Sigmoid colon (tissue), 6 donors: ENCODE measurements at regions not wholly inside any gene's neighbourhood (a gene's known extent, or its start where the extent isn't known, plus 50 kb on each side); places are given as distances from the start of the nearest gene placed in this dataset.

Experiments
- DNase-seq: peaks from one replicate; pipeline ENCODE4 v3.0.0-alpha.2; 2019
- H3K27ac ChIP-seq, 4 donors: fragments of 200-600 bp; sonication (generic); one replicate each; pipeline ENCODE4 v1.5.1; 2016 to 2019; ENCODE audit warnings: mild to moderate bottlenecking in 1 of 4
- H3K27me3 ChIP-seq, 3 donors: fragments of 200-600 bp; sonication (generic); one replicate each; pipeline ENCODE4 v1.5.1; 2019; ENCODE audit warnings: mild to moderate bottlenecking in 1 of 3
- H3K36me3 ChIP-seq, 4 donors: fragments of 200-600 bp; sonication (generic); one replicate each; pipeline ENCODE4 v1.5.1; 2016 to 2019
- H3K4me1 ChIP-seq, 4 donors: fragments of 200-600 bp; sonication (generic); one replicate each; pipeline ENCODE4 v1.5.1; 2017 to 2019
- H3K4me3 ChIP-seq, 4 donors: fragments of 200-600 bp; sonication (generic); one replicate each; pipeline ENCODE4 v1.5.1; 2017 to 2019; ENCODE audit warnings: mild to moderate bottlenecking in 2 of 4, moderate library complexity in 1 of 4
- H3K9me3 ChIP-seq, 4 donors: fragments of 200-600 bp in 3 of 4; sonication (generic) in 3 of 4; one replicate each; pipeline versions ENCODE4 v1.5.1 to v1.6.1; 2013 to 2019
- CTCF ChIP-seq, 4 experiments: fragments of 450-650 bp in 3 of 4; fragments of 200-600 bp in 1 of 4; IDR thresholded peaks; one replicate each; pipeline ENCODE4 v1.5.1; 2016 to 2019; ENCODE audit warnings: antibody characterized with exemption in 4 of 4, mild to moderate bottlenecking in 3 of 4, moderate library complexity in 2 of 4
- EP300 ChIP-seq, 4 donors: sonication (generic); formaldehyde crosslinking; IDR thresholded peaks; one replicate each; pipeline ENCODE4 v1.6.1; 2017; ENCODE audit warnings: antibody characterized with exemption in 4 of 4
- POLR2A ChIP-seq, 2 donors: fragments of 450-650 bp; IDR thresholded peaks; one replicate each; pipeline ENCODE4 v1.6.1; 2016; ENCODE audit warnings: antibody characterized with exemption in 2 of 2, mild to moderate bottlenecking in 2 of 2, moderate library complexity in 2 of 2
- POLR2AphosphoS5 ChIP-seq, 4 donors: sonication (generic); formaldehyde crosslinking; IDR thresholded peaks; one replicate each; pipeline ENCODE4 v1.6.1; 2017; ENCODE audit warnings: antibody characterized with exemption in 4 of 4
- WGBS, 2 donors: extraction: QIAGEN DNeasy Blood & Tissue Kit; methylation state at CpG; one replicate each; pipeline ENCODE4 v1.1.7; 2013; 5-methylcytosine and 5-hydroxymethylcytosine counted together
- intact Hi-C: fragments of 100-400 bp; cut with DNase I; formaldehyde crosslinking; loops from one replicate; pipeline ENCODE4 v1.15.1; 2023
- donor health status: healthy with polysubstance abuse.
- donor health status: healthy.

GRCh38 chr13:38167164-38167822 lies 182.4 kb upstream of the UFM1 start:
- Histone ChIP-seq H3K9me3 (no peaks in the 10 kb centered on the region), H3K27me3 (no peaks in the 10 kb centered on the region), H3K36me3 (no peaks in the 10 kb centered on the region), H3K27ac (no peak overlapping the region), H3K4me1 (no peaks in the 10 kb centered on the region), H3K4me3 (no peak overlapping the region)
- 53 to 89% methylated on average over 1 of the region's 1 CpG for WGBS, 2 donors
- TF ChIP-seq POLR2A (IDR thresholded peaks at IDR 0.05) (no peak), CTCF (IDR thresholded peaks at IDR 0.05) (no peak), POLR2AphosphoS5 (IDR thresholded peaks at IDR 0.05) (no peak), EP300 (IDR thresholded peaks at IDR 0.05) (no peak)
- no peak for DNase-seq
- intact Hi-C loops, result no loop called here

GRCh38 chr13:38166116-38166515 lies 183.5 kb upstream of the UFM1 start:
- Histone ChIP-seq H3K36me3 (no peaks in the 10 kb centered on the region), H3K4me3 (no peak overlapping the region), H3K4me1 (no peaks in the 10 kb centered on the region), H3K27ac (no peak overlapping the region), H3K27me3 (no peaks in the 10 kb centered on the region), H3K9me3 (no peaks in the 10 kb centered on the region)
- DNase-seq, result no peak
- TF ChIP-seq POLR2AphosphoS5 (IDR thresholded peaks at IDR 0.05) (no peak), CTCF (IDR thresholded peaks at IDR 0.05) (no peak), EP300 (IDR thresholded peaks at IDR 0.05) (no peak), POLR2A (IDR thresholded peaks at IDR 0.05) (no peak)
- WGBS, 2 donors, result 91 to 95% methylated on average over 2 of the region's 2 CpGs
- intact Hi-C loops, result no loop called here

- Histone ChIP-seq H3K27me3 (no peaks in the 10 kb centered on the region), H3K27ac (no peak overlapping the region), H3K9me3 (no peaks in the 10 kb centered on the region), H3K36me3 (no peaks in the 10 kb centered on the region), H3K4me3 (no peak overlapping the region), H3K4me1 (no peaks in the 10 kb centered on the region)
- 84 to 89% methylated on average over 3 of the region's 3 CpGs for WGBS, 2 donors
- intact Hi-C loops, result no loop called here
- no peak for TF ChIP-seq CTCF (IDR thresholded peaks at IDR 0.05)
- no peak for TF ChIP-seq POLR2AphosphoS5 (IDR thresholded peaks at IDR 0.05)
- no peak for TF ChIP-seq EP300 (IDR thresholded peaks at IDR 0.05)
- no peak for DNase-seq
Observed at GRCh38 chr13:38160131-38160530, 189.5 kb upstream of the UFM1 start.

- no peak overlapping the region for H3K27ac ChIP-seq
- no peak for DNase-seq
- no peaks in the 10 kb centered on the region for H3K4me1 ChIP-seq
- WGBS, 2 donors, result 94% methylated on average over 1 of the region's 1 CpG
- TF ChIP-seq EP300 (IDR thresholded peaks at IDR 0.05) (no peak), POLR2A (IDR thresholded peaks at IDR 0.05) (no peak), CTCF (IDR thresholded peaks at IDR 0.05) (no peak), POLR2AphosphoS5 (IDR thresholded peaks at IDR 0.05) (no peak)
- H3K27me3 ChIP-seq, result no peaks in the 10 kb centered on the region
- H3K9me3 ChIP-seq, result no peaks in the 10 kb centered on the region
- H3K4me3 ChIP-seq, result no peak overlapping the region
- intact Hi-C loops, result no loop called here
- no peaks in the 10 kb centered on the region for H3K36me3 ChIP-seq
Observed at GRCh38 chr13:38159710-38160109, 189.9 kb upstream of the UFM1 start.

- TF ChIP-seq EP300 (IDR thresholded peaks at IDR 0.05) (no peak), POLR2A (IDR thresholded peaks at IDR 0.05) (no peak), POLR2AphosphoS5 (IDR thresholded peaks at IDR 0.05) (no peak), CTCF (IDR thresholded peaks at IDR 0.05) (no peak)
- no peak overlapping the region for H3K27ac ChIP-seq
- no peaks in the 10 kb centered on the region for H3K36me3 ChIP-seq
- H3K27me3 ChIP-seq, result no peaks in the 10 kb centered on the region
- H3K4me3 ChIP-seq, result no peak overlapping the region
- DNase-seq, result no peak
- no peaks in the 10 kb centered on the region for H3K9me3 ChIP-seq
- 13 to 63% methylated on average over 3 of the region's 3 CpGs for WGBS, 2 donors
- intact Hi-C loops, result no loop called here
- H3K4me1 ChIP-seq, result no peaks in the 10 kb centered on the region
Observed at GRCh38 chr13:38147050-38147449, 202.6 kb upstream of the UFM1 start.
